Right atrium auricular region (tissue), 2 donors: ENCODE measurements at regions not wholly inside any gene's neighbourhood (a gene's known extent, or its start where the extent isn't known, plus 50 kb on each side); places are given as distances from the start of the nearest gene placed in this dataset.
A peak's percentile ranks its signal among the peaks of the same experiment; 100 is the strongest.

Experiments
- DNase-seq: peaks from one replicate; pipeline ENCODE4 v3.0.0-alpha.2; 2019; ENCODE audit warnings: low spot score
- H3K27ac ChIP-seq, 2 donors: fragments of 200-600 bp; sonication (generic); 1 replicate in 1 of 2; 2 replicates in 1 of 2; pipeline ENCODE4 v1.5.1; 2016 to 2019
- H3K27me3 ChIP-seq, 2 donors: fragments of 200-600 bp; sonication (generic); one replicate each; pipeline versions ENCODE4 v1.5.1 to v1.6.0; 2017 to 2019
- H3K36me3 ChIP-seq: fragments of 200-600 bp; sonication (generic); one replicate; pipeline ENCODE4 v1.5.1; 2016
- H3K4me1 ChIP-seq, 2 donors: fragments of 200-600 bp; sonication (generic); one replicate each; pipeline versions ENCODE4 v1.5.1 to v1.6.0; 2017 to 2019
- H3K4me3 ChIP-seq, 2 donors: fragments of 200-600 bp; sonication (generic); 1 replicate in 1 of 2; 2 replicates in 1 of 2; pipeline ENCODE4 v1.5.1; 2017 to 2019; ENCODE audit warnings: mild to moderate bottlenecking in 1 of 2, moderate library complexity in 1 of 2
- H3K9me3 ChIP-seq, 2 donors: fragments of 200-600 bp; sonication (generic); one replicate each; pipeline ENCODE4 v1.5.1; 2019
- TF ChIP-seq, protein P1 (sequence below), 2 donors: fragments of 200-600 bp; sonication (generic); IDR thresholded peaks; one replicate each; pipeline ENCODE4 v1.5.1; 2019; ENCODE audit warnings: antibody characterized with exemption in 2 of 2

DNA sequence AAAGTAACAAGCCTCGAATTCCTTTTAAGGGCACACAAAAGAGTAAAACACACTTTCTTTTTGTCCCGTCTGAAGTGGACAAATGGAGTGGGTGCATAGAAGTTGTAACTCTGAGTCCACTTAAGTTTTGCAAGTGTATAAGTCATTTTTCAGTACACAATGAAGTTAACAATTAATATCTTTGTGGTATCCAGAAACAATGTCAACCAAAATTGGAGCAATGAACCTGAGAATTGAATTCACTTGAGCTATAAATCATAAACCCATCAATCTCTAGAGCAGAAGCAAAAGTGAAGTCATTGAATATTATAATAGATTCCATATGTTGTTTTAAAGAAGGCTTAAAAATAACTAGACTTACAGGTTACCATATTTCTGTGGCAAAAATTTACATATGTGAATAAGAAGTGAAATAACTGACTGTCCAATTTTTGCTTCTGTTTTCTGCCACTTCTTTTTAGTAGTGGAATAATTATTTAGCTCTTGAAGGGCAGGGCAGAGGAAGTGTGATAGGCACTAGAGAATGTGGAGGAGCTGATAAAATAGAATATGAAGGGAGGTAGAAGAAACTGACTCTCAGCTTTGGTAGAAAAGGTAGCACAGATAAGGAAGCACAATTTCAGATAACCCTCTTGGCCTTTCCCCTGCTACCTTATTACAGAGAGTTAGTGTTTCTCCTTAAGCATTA, 73.9 kb upstream of the RGL1 start:
- DNase-seq = no peak
- TF ChIP-seq, protein P1, sequence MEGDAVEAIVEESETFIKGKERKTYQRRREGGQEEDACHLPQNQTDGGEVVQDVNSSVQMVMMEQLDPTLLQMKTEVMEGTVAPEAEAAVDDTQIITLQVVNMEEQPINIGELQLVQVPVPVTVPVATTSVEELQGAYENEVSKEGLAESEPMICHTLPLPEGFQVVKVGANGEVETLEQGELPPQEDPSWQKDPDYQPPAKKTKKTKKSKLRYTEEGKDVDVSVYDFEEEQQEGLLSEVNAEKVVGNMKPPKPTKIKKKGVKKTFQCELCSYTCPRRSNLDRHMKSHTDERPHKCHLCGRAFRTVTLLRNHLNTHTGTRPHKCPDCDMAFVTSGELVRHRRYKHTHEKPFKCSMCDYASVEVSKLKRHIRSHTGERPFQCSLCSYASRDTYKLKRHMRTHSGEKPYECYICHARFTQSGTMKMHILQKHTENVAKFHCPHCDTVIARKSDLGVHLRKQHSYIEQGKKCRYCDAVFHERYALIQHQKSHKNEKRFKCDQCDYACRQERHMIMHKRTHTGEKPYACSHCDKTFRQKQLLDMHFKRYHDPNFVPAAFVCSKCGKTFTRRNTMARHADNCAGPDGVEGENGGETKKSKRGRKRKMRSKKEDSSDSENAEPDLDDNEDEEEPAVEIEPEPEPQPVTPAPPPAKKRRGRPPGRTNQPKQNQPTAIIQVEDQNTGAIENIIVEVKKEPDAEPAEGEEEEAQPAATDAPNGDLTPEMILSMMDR (IDR thresholded peaks at IDR 0.05) = no peak
- Histone ChIP-seq H3K9me3 (no peaks in the 10 kb centered on the region), H3K36me3 (no peaks in the 10 kb centered on the region), H3K27ac (no peak overlapping the region), H3K4me1 (peaks cover 0 to 15% of the 10 kb centered on the region in 2 donors), H3K4me3 (no peak overlapping the region), H3K27me3 (no peaks in the 10 kb centered on the region)

DNA sequence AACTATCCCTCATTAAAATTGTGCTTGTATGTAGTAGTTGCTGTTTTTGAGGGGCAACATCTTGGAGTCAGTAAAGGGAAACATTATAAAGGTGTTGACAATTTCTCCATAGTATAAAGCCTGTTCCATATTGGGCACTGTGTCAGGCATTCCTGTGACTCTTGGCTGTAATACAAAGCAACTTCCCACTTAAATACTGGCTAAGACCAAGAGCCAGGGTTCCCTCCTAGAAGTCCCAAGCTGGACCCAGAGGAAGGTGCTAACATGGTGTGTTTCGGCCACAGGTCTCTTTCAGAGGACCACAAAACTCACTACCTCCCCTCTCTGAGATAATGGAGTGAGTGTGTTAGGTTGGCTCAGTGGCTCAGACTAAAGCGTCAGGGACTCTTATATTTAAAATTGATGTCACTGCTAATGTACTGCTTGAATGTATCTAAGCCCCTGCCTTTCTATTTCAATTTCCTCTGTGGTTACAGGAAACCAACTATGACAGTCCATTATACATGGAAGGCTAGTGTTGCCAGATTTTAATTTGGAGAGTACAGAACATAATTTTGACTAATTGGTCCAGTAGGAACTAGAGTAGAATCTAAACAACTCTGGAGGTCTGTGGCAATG, 74.7 kb upstream of the RGL1 start:
- Histone ChIP-seq H3K27me3 (no peaks in the 10 kb centered on the region), H3K27ac (no peak overlapping the region)
- TF ChIP-seq, protein P1 (IDR thresholded peaks at IDR 0.05) = no peak

DNA sequence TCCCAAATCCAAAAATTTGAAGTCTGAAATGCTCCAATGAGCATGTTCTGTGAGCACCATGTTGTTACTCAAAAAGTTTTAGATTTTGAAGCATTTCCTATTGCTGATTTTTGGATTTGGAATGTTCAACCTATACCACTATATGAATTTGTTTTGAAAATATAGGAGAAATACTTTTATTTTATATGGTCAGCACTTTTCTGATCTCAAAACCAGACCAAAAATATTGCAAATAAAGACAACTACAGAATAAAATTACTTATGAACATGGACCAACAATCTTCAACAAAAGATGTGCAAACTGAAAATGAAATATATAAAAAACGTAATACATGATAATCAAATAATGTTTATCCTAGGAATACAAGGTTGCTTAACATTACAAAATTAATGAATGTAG, 73.7 kb upstream of the APOBEC4 start:
- Histone ChIP-seq H3K36me3 (no peaks in the 10 kb centered on the region), H3K9me3 (no peaks in the 10 kb centered on the region), H3K4me3 (no peak overlapping the region), H3K27ac (no peak overlapping the region), H3K4me1 (peaks cover 0 to 11% of the 10 kb centered on the region in 2 donors), H3K27me3 (no peaks in the 10 kb centered on the region)
- no peak for DNase-seq
- TF ChIP-seq, protein P1 (IDR thresholded peaks at IDR 0.05) = no peak

More for the DNA sequence above, 74.7 kb upstream of the RGL1 start:
- no peak overlapping the region for H3K4me3 ChIP-seq
- H3K36me3 ChIP-seq = no peaks in the 10 kb centered on the region
- H3K4me1 ChIP-seq = peaks cover 0 to 7% of the 10 kb centered on the region in 2 donors
- H3K9me3 ChIP-seq = no peaks in the 10 kb centered on the region
- no peak for DNase-seq

DNA sequence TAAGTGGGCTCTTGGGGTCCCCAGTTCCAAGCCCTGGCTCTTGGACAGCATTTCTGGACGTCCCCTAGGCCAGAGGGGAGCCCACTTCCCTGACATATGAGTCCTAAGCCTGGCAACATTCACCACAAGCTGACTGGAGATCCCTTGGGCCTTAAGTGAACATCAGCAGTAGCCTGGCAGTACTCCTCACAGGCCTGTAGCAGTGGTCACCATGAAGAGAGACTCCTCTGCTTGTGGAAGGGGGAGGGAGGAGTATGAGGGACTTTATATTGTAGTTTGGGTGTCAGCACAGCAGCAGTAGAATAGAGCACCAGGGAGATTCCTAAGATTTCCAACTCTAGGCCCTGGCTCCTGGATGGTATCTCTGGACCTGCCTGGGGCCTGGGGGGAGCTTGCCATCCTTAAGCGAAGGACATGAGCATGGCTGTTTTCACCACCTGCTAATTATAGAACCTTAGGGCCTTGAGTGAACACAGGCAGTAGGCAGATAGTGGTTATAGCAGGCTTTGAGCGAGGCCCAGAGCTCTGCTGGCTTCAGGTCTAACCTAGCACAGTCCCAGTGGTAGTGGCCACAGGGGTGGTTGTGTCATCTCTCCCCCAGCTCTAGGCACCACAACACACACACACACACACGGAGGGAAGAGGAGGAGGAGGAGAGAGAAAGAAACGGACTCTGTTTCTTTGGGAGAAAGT, 71.4 kb upstream of the APOBEC4 start:
- H3K4me1 ChIP-seq = peaks cover 0 to 9% of the 10 kb centered on the region in 2 donors
- TF ChIP-seq, protein P1 (IDR thresholded peaks at IDR 0.05) = no peak
- H3K27ac ChIP-seq = peak overlapping the region; percentile 67 to 68
- H3K27me3 ChIP-seq = no peaks in the 10 kb centered on the region
- H3K4me3 ChIP-seq = no peak overlapping the region
- H3K9me3 ChIP-seq = no peaks in the 10 kb centered on the region
- no peaks in the 10 kb centered on the region for H3K36me3 ChIP-seq
- DNase-seq = no peak

DNA sequence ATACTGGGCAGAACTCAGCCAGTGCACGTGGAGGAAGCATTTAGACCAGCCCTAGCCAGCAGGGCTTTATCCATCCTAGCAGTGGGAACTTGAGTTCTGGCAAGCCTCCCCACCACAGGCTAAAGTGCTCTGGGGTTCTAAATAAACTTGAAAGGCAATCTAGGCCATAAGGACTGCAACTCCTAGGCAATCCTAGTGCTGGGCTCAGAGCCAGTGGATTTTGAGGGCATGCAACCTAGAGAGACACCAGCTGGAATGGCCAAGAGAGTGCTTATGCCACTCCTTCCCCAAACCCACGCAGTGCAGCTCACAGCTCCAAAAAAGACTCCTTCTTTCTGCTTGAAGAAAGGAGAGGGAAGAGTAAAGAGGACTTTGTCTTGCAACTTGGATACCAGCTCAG, 70.5 kb upstream of the APOBEC4 start:
- TF ChIP-seq, protein P1 (IDR thresholded peaks at IDR 0.05) = no peak
- no peak overlapping the region for H3K27ac ChIP-seq

More for the DNA sequence above, 70.5 kb upstream of the APOBEC4 start:
- DNase-seq = no peak
- Histone ChIP-seq H3K27me3 (no peaks in the 10 kb centered on the region), H3K36me3 (no peaks in the 10 kb centered on the region), H3K4me3 (no peak overlapping the region), H3K4me1 (peaks cover 0 to 9% of the 10 kb centered on the region in 2 donors), H3K9me3 (no peaks in the 10 kb centered on the region)
